Spleen (tissue), 7 donors: ENCODE measurements at regions not wholly inside any gene's neighbourhood (a gene's known extent, or its start where the extent isn't known, plus 50 kb on each side); places are given as distances from the start of the nearest gene placed in this dataset.

ENCODE experiments used
- CTCF ChIP-seq, 11 experiments: fragments of 200-600 bp in 7 of 11; fragments of 450-650 bp in 4 of 11; sonication (generic) in 4 of 11; IDR thresholded peaks in 8 of 11; conservative IDR thresholded peaks in 3 of 11; 1 replicate in 7 of 11; 2 replicates in 4 of 11; pipeline versions ENCODE4 v1.4.0 to v1.8.0; 2016 to 2021; ENCODE audit warnings: antibody characterized with exemption in 11 of 11, inconsistent platforms in 4 of 11, mild to moderate bottlenecking in 1 of 11
- POLR2A ChIP-seq, 3 donors: fragments of 450-650 bp; IDR thresholded peaks; one replicate each; pipeline ENCODE4 v1.5.1; 2017; ENCODE audit warnings: antibody characterized with exemption in 3 of 3, mild to moderate bottlenecking in 1 of 3
- donor health status: DM: no; HTN: no; CAD: no; lungs with moderate emphysema.
- donor health status: DM: no; HTN: no; CAD: no.
- donor health status: DM: no; HTN: no; CAD: no.

GRCh38 chr2:129672521-129672920 lies 306.9 kb upstream of the RAB6C start:
- TF ChIP-seq CTCF (IDR thresholded peaks at IDR 0.05 in 8 of 11, conservative IDR thresholded peaks at IDR 0.05 in 3 of 11): no peak
- TF ChIP-seq POLR2A (IDR thresholded peaks at IDR 0.05): no peak
